Spleen (tissue), 11 donors: ENCODE measurements at regions not wholly inside any gene's neighbourhood (a gene's known extent, or its start where the extent isn't known, plus 50 kb on each side); places are given as distances from the start of the nearest gene placed in this dataset.

ENCODE experiments used
- DNase-seq: peaks from one replicate; pipeline ENCODE4 v3.0.0-alpha.2; 2020
- H3K27ac ChIP-seq, 8 donors: fragments of 200-600 bp; sonication (generic) in 7 of 8; 1 replicate in 4 of 8; 2 replicates in 4 of 8; pipeline versions ENCODE4 v1.5.0 to v1.8.0; 2016 to 2021; ENCODE audit warnings: inconsistent platforms in 4 of 8, mild to moderate bottlenecking in 4 of 8, moderate library complexity in 1 of 8
- H3K27me3 ChIP-seq, 7 donors: fragments of 200-600 bp; sonication (generic) in 6 of 7; replicated peaks in 1 of 7; 1 replicate in 4 of 7; 2 replicates in 3 of 7; pipeline versions ENCODE4 v1.5.0 to v1.8.0; 2016 to 2021; ENCODE audit warnings: inconsistent platforms in 3 of 7, mild to moderate bottlenecking in 1 of 7
- H3K36me3 ChIP-seq, 6 donors: fragments of 200-600 bp; sonication (generic) in 5 of 6; 1 replicate in 4 of 6; 2 replicates in 2 of 6; pipeline versions ENCODE4 v1.5.0 to v1.8.0; 2016 to 2021; ENCODE audit warnings: inconsistent platforms in 2 of 6
- H3K4me1 ChIP-seq, 6 donors: fragments of 200-600 bp; sonication (generic) in 5 of 6; 1 replicate in 3 of 6; 2 replicates in 3 of 6; pipeline versions ENCODE4 v1.5.0 to v1.8.0; 2016 to 2021; ENCODE audit warnings: inconsistent platforms in 3 of 6
- H3K4me3 ChIP-seq, 8 donors: fragments of 200-600 bp; sonication (generic) in 7 of 8; 1 replicate in 4 of 8; 2 replicates in 4 of 8; pipeline versions ENCODE4 v1.5.0 to v1.8.0; 2016 to 2021; ENCODE audit warnings: inconsistent platforms in 4 of 8, mild to moderate bottlenecking in 4 of 8, moderate library complexity in 2 of 8
- H3K9me3 ChIP-seq, 8 donors: fragments of 200-600 bp; sonication (generic) in 7 of 8; 1 replicate in 4 of 8; 2 replicates in 4 of 8; pipeline versions ENCODE4 v1.5.0 to v1.8.0; 2016 to 2021; ENCODE audit warnings: inconsistent platforms in 4 of 8
- CTCF ChIP-seq, 11 experiments: fragments of 200-600 bp in 7 of 11; fragments of 450-650 bp in 4 of 11; sonication (generic) in 4 of 11; IDR thresholded peaks in 8 of 11; conservative IDR thresholded peaks in 3 of 11; 1 replicate in 7 of 11; 2 replicates in 4 of 11; pipeline versions ENCODE4 v1.4.0 to v1.8.0; 2016 to 2021; ENCODE audit warnings: antibody characterized with exemption in 11 of 11, inconsistent platforms in 4 of 11, mild to moderate bottlenecking in 1 of 11
- POLR2A ChIP-seq, 3 donors: fragments of 450-650 bp; IDR thresholded peaks; one replicate each; pipeline ENCODE4 v1.5.1; 2017; ENCODE audit warnings: antibody characterized with exemption in 3 of 3, mild to moderate bottlenecking in 1 of 3
- POLR2AphosphoS5 ChIP-seq, 3 donors: sonication (generic); formaldehyde crosslinking; IDR thresholded peaks; one replicate each; pipeline ENCODE4 v1.5.1; 2017; ENCODE audit warnings: antibody characterized with exemption in 3 of 3
- WGBS, 5 donors: extraction: QIAGEN DNeasy Blood & Tissue Kit in 3 of 5; methylation state at CpG; one replicate each; pipeline versions ENCODE4 v1.1.5 to v1.1.7; 2013 to 2018; 5-methylcytosine and 5-hydroxymethylcytosine counted together
- intact Hi-C: fragments of 100-400 bp; cut with DNase I; formaldehyde crosslinking; loops from one replicate; pipeline ENCODE4 v1.15.0; 2023; ENCODE audit warnings: low total_unique reads
- donor health status: healthy with polysubstance abuse.
- donor health status: DM: no; HTN: no; CAD: no; lungs with moderate emphysema.
- donor health status: DM: no; HTN: no; CAD: no.
- donor health status: Bipolar disorder and iron deficiency.
- donor health status: healthy.
- donor health status: DM: no; HTN: no; CAD: no.
- donor health status: DM: yes; HTN: yes; CAD: no.

GRCh38 chr1:172723251-172723650 lies 64.3 kb downstream of the FASLG start:
- Histone ChIP-seq H3K27ac (no peak overlapping the region), H3K4me1 (peaks cover 0 to 37% (median 23%) of the 10 kb centered on the region in 6 donors), H3K36me3 (no peaks in the 10 kb centered on the region), H3K4me3 (no peak overlapping the region), H3K27me3 (no peaks in the 10 kb centered on the region), H3K9me3 (peaks cover 0 to 6% (median 2%) of the 10 kb centered on the region in 8 donors)
- TF ChIP-seq POLR2AphosphoS5 (IDR thresholded peaks at IDR 0.05) (no peak), POLR2A (IDR thresholded peaks at IDR 0.05) (no peak), CTCF (IDR thresholded peaks at IDR 0.05 in 8 of 11, conservative IDR thresholded peaks at IDR 0.05 in 3 of 11) (no peak)
- intact Hi-C loops: loop anchor here (5.0 kb wide), 1 partner anchor 271 kb away; no protein-coding TSS in a partner anchor
- no peak for DNase-seq
- 85 to 100% (median 89%) methylated on average over 1 of the region's 1 CpG for WGBS, 5 donors

- TF ChIP-seq CTCF (IDR thresholded peaks at IDR 0.05 in 8 of 11, conservative IDR thresholded peaks at IDR 0.05 in 3 of 11) (no peak), POLR2A (IDR thresholded peaks at IDR 0.05) (no peak), POLR2AphosphoS5 (IDR thresholded peaks at IDR 0.05) (no peak)
- intact Hi-C loops: loop anchor here (5.0 kb wide), 1 partner anchor 272 kb away; no protein-coding TSS in a partner anchor
- no peak for DNase-seq
- Histone ChIP-seq H3K4me1 (peaks cover 0 to 29% (median 16%) of the 10 kb centered on the region in 6 donors), H3K27me3 (no peaks in the 10 kb centered on the region), H3K36me3 (no peaks in the 10 kb centered on the region), H3K9me3 (peaks cover 0 to 15% (median 6%) of the 10 kb centered on the region in 8 donors), H3K27ac (no peak overlapping the region), H3K4me3 (no peak overlapping the region)
These were observed 65.3 kb downstream of the FASLG start for GRCh38 chr1:172724232-172724631.

- peaks cover 0 to 22% (median 9%) of the 10 kb centered on the region in 6 donors for H3K4me1 ChIP-seq
- WGBS, 5 donors: 55 to 81% (median 70%) methylated on average over 2 of the region's 2 CpGs
- no peaks in the 10 kb centered on the region for H3K36me3 ChIP-seq
- H3K27me3 ChIP-seq: no peaks in the 10 kb centered on the region
- H3K4me3 ChIP-seq: no peak overlapping the region
- no peak for DNase-seq
- intact Hi-C loops: loop anchor here (5.0 kb wide), 1 partner anchor 273 kb away; no protein-coding TSS in a partner anchor
- H3K27ac ChIP-seq: no peak overlapping the region
- no peak for TF ChIP-seq POLR2AphosphoS5 (IDR thresholded peaks at IDR 0.05)
- peaks cover 0 to 20% (median 8%) of the 10 kb centered on the region in 8 donors for H3K9me3 ChIP-seq
These were observed 66.1 kb downstream of the FASLG start for GRCh38 chr1:172724765-172725613.

GRCh38 chr1:172726740-172727139 lies 67.8 kb downstream of the FASLG start:
- DNase-seq: no peak
- H3K27ac ChIP-seq: no peak overlapping the region
- peaks cover 0 to 20% (median 8%) of the 10 kb centered on the region in 8 donors for H3K9me3 ChIP-seq
- no peak for TF ChIP-seq CTCF (IDR thresholded peaks at IDR 0.05 in 8 of 11, conservative IDR thresholded peaks at IDR 0.05 in 3 of 11)
- no peak for TF ChIP-seq POLR2A (IDR thresholded peaks at IDR 0.05)
- TF ChIP-seq POLR2AphosphoS5 (IDR thresholded peaks at IDR 0.05): no peak
- peaks cover 0 to 22% (median 8%) of the 10 kb centered on the region in 6 donors for H3K4me1 ChIP-seq
- H3K4me3 ChIP-seq: no peak overlapping the region
- no peaks in the 10 kb centered on the region for H3K27me3 ChIP-seq
- no peaks in the 10 kb centered on the region for H3K36me3 ChIP-seq
- intact Hi-C loops: no loop called here
- 37 to 60% (median 45%) methylated on average over 2 of the region's 2 CpGs for WGBS, 5 donors
